C4-2B (cell line): ENCODE measurements at regions not wholly inside any gene's neighbourhood (a gene's known extent, or its start where the extent isn't known, plus 50 kb on each side); places are given as distances from the start of the nearest gene placed in this dataset.

Source experiments
- CTCF ChIP-seq: fragments of 450-650 bp; conservative IDR thresholded peaks from 2 replicates; pipeline ENCODE4 v1.5.1; 2017; ENCODE audit warnings: mild to moderate bottlenecking
- ZFX ChIP-seq: fragments of 450-650 bp; IDR thresholded peaks from 2 replicates; pipeline ENCODE4 v1.6.1; 2017

- no peak for TF ChIP-seq CTCF
- TF ChIP-seq ZFX, result no peak
These were observed 405.4 kb downstream of the CCDC85A start for GRCh38 chr2:56589194-56589593.
